ENCODE measurements at regions not wholly inside any gene's neighbourhood (a gene's known extent, or its start where the extent isn't known, plus 50 kb on each side); places are given as distances from the start of the nearest gene placed in this dataset.
"Not testable (repeated sequence)": the region's sequence is repeated elsewhere in the genome, so short reads cannot be mapped to it uniquely, and the experiment has no call there.

DNA sequence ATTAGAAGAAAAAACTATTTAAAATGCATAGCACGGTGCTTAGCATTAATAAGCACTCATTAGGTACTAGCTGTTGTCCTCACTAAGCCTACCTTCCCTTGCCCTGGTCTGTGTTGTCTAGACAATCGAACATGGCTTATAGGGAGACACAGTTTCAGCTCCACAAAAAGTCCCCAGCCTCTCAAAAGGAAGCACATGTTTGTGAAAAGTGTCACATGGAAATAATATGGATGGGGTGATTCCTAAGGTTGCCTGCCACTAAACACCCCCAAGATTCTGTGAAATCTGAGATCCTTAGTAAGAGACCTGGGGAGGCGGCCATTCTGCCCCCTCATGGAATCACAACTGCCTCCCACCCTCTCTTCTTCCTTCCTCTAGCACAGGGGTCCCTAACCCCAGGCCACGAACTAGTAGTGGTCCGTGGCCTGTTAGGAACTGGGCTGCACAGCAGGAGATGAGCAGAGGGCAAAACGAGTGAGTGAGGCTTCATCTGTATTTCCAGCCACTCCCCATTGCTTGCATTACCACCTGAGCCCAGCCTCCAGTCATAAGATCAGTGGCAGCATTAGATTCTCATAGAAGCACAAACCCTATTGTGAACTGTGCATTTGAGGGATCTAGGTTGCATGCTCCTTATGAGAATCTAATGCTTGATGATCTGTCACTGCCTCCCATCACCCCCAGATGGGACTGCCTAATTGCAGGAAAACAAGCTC is 59.6 kb upstream of the NDUFV2 start:
- Histone ChIP-seq H3K9ac (ENCODE audit: low read length in 2 of 2) (no peak overlapping the region), H3K27ac (ENCODE audit: low read length) (no peak overlapping the region), H3K4me1 (ENCODE audit: control insufficient read depth, insufficient read depth, low read length) (peaks cover 3% of the 10 kb centered on the region), H3K9me3 (ENCODE audit: control insufficient read depth in 2 of 2, low read length in 2 of 2) (no peaks in the 10 kb centered on the region), H3K27me3 (ENCODE audit: control insufficient read depth in 1 of 2, insufficient read depth in 2 of 2, low read length in 2 of 2) (no peaks in the 10 kb centered on the region), H3K4me3 (ENCODE audit: low read length in 2 of 2) (no peak overlapping the region), H3K36me3 (ENCODE audit: control insufficient read depth in 2 of 2, insufficient read depth in 2 of 2, low read length in 2 of 2) (no peaks in the 10 kb centered on the region)

DNA sequence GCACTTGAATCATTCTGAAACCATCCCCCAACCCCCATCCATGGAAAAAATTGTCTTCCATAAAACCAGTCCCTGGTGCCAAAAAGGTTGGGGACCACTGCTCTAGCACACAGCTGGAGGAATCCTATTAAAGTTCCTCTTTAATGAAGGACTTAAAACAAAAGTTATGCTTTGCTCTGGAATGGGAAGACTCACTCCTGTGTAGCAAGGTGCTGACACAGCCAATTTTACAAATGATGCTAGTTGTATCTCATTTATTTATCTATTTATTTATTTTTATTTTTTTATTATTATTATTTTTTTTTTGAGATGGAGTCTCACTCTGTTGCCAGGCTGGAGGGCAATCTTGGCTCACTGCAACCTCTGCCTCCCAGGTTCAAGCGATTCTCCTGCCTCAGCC is 58.9 kb upstream of the NDUFV2 start:
- Histone ChIP-seq H3K27ac (ENCODE audit: low read length) (no peak overlapping the region), H3K4me3 (ENCODE audit: low read length in 2 of 2) (no peak overlapping the region), H3K4me1 (ENCODE audit: control insufficient read depth, insufficient read depth, low read length) (peaks cover 3% of the 10 kb centered on the region), H3K27me3 (ENCODE audit: control insufficient read depth in 1 of 2, insufficient read depth in 2 of 2, low read length in 2 of 2) (no peaks in the 10 kb centered on the region), H3K36me3 (ENCODE audit: control insufficient read depth in 2 of 2, insufficient read depth in 2 of 2, low read length in 2 of 2) (no peaks in the 10 kb centered on the region), H3K9ac (ENCODE audit: low read length in 2 of 2) (no peak overlapping the region), H3K9me3 (ENCODE audit: control insufficient read depth in 2 of 2, low read length in 2 of 2) (no peaks in the 10 kb centered on the region)

DNA sequence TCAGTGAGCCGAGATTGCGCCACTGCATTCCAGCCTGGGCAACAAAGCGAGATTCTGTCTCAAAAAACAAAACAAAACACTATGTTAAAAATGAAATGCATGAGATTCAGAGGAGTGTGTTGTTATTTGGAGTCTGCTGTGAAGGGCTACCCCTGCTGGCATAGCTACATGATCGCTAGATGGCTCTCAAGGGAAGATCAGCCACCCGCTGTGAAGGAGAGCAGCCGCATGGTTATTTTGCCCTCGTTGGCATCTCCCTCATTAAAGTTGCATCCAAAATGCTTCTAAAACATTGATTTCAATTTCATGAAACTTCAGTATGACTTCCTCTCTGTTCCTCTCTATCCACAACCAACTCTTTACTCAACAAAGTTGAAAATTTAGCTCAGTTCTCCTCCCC is 54.8 kb upstream of the NDUFV2 start:
- no peak overlapping the region for H3K27ac ChIP-seq (ENCODE audit: low read length)

DNA sequence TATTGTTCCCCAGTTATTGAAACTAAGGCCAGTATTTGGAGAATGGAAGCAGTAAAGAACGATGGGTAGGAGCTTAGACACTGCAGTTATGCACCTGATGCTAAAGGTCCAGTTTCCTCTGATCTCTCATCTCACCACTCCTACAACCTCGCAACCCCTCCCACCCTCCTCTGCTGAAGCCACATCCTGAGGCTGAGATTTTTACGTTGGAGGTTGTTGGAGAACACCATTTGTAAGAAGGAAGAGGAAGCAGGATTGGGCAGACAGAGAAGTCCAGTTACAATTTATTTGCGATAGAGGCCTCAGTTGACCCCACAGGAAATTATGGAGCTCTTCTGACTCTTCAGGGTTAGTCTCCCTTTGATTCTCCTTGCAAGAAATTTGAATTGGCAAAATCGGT is 54.3 kb upstream of the NDUFV2 start:
- H3K9ac ChIP-seq (ENCODE audit: low read length in 2 of 2), result no peak overlapping the region
- no peak overlapping the region for H3K27ac ChIP-seq (ENCODE audit: low read length)
- no peaks in the 10 kb centered on the region for H3K27me3 ChIP-seq (ENCODE audit: control insufficient read depth in 1 of 2, insufficient read depth in 2 of 2, low read length in 2 of 2)
- no peak overlapping the region for H3K4me3 ChIP-seq (ENCODE audit: low read length in 2 of 2)
- H3K4me1 ChIP-seq (ENCODE audit: control insufficient read depth, insufficient read depth, low read length), result no peaks in the 10 kb centered on the region
- no peaks in the 10 kb centered on the region for H3K36me3 ChIP-seq (ENCODE audit: control insufficient read depth in 2 of 2, insufficient read depth in 2 of 2, low read length in 2 of 2)
- peaks cover 0 to 4% of the 10 kb centered on the region in 2 donors for H3K9me3 ChIP-seq (ENCODE audit: control insufficient read depth in 2 of 2, low read length in 2 of 2)

More for the DNA sequence above, 54.8 kb upstream of the NDUFV2 start:
- Histone ChIP-seq H3K36me3 (ENCODE audit: control insufficient read depth in 2 of 2, insufficient read depth in 2 of 2, low read length in 2 of 2) (no peaks in the 10 kb centered on the region), H3K4me1 (ENCODE audit: control insufficient read depth, insufficient read depth, low read length) (no peaks in the 10 kb centered on the region), H3K4me3 (ENCODE audit: low read length in 2 of 2) (no peak overlapping the region), H3K9me3 (ENCODE audit: control insufficient read depth in 2 of 2, low read length in 2 of 2) (peaks cover 0 to under 1% of the 10 kb centered on the region in 2 donors), H3K27me3 (ENCODE audit: control insufficient read depth in 1 of 2, insufficient read depth in 2 of 2, low read length in 2 of 2) (no peaks in the 10 kb centered on the region), H3K9ac (ENCODE audit: low read length in 2 of 2) (no peak overlapping the region)

DNA sequence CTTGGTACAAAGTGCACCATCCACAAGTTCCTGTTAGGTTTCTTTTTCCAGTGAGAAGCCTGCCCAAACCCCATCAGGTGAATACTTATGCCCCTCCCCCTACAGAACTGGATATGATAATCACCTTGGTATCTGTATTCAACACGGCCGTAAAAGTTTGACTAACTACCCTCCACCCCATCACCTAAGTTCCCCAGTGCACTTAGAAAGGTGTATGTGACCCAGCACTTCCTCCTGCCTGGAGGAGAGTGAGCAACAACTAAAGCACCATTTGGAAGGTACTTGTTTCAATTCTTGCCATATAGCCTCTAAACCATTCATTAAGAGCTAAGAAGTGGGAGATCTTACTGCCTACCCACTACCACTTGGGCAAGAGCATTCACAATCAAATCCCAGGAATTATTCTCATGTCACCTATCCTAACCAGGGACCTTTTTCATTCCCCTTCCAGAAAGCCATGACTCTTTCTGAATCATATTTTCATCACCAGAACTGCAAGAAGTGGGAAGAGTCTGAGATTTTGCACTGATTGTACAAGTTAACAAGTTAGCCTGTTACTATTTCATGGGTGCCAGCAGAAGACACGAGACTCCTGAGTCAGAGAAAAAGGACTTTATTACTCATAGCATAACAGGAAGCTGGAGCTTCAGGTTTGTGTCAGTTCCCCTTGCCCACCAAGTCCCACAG is 53.5 kb upstream of the NDUFV2 start:
- Histone ChIP-seq H3K27ac (ENCODE audit: low read length) (no peak overlapping the region), H3K9me3 (ENCODE audit: control insufficient read depth in 2 of 2, low read length in 2 of 2) (peaks cover 0 to 4% of the 10 kb centered on the region in 2 donors), H3K27me3 (ENCODE audit: control insufficient read depth in 1 of 2, insufficient read depth in 2 of 2, low read length in 2 of 2) (no peaks in the 10 kb centered on the region)

DNA sequence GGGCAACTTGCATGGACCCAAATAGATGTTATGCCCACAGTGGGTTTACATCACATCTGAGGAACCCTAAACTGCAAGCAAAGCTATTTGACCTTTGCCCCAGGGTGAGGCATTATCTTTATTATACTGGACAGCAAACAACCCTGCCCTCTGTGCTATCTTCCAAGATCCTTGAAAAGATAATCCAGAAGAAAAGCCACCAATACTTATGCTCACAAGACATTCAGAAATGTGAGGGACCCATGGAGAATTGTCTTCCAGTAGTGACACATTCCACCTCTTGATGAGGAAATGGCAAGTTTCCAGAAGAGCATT is 53.0 kb upstream of the NDUFV2 start:
- no peaks in the 10 kb centered on the region for H3K4me1 ChIP-seq (ENCODE audit: control insufficient read depth, insufficient read depth, low read length)
- H3K27me3 ChIP-seq (ENCODE audit: control insufficient read depth in 1 of 2, insufficient read depth in 2 of 2, low read length in 2 of 2), result no peaks in the 10 kb centered on the region
- peaks cover 0 to 4% of the 10 kb centered on the region in 2 donors for H3K9me3 ChIP-seq (ENCODE audit: control insufficient read depth in 2 of 2, low read length in 2 of 2)
- no peak overlapping the region for H3K27ac ChIP-seq (ENCODE audit: low read length)
- H3K9ac ChIP-seq (ENCODE audit: low read length in 2 of 2), result no peak overlapping the region
- H3K4me3 ChIP-seq (ENCODE audit: low read length in 2 of 2), result no peak overlapping the region
- no peaks in the 10 kb centered on the region for H3K36me3 ChIP-seq (ENCODE audit: control insufficient read depth in 2 of 2, insufficient read depth in 2 of 2, low read length in 2 of 2)

More for the DNA sequence above, 53.5 kb upstream of the NDUFV2 start:
- Histone ChIP-seq H3K4me1 (ENCODE audit: control insufficient read depth, insufficient read depth, low read length) (no peaks in the 10 kb centered on the region), H3K36me3 (ENCODE audit: control insufficient read depth in 2 of 2, insufficient read depth in 2 of 2, low read length in 2 of 2) (no peaks in the 10 kb centered on the region), H3K9ac (ENCODE audit: low read length in 2 of 2) (no peak overlapping the region), H3K4me3 (ENCODE audit: low read length in 2 of 2) (no peak overlapping the region)

DNA sequence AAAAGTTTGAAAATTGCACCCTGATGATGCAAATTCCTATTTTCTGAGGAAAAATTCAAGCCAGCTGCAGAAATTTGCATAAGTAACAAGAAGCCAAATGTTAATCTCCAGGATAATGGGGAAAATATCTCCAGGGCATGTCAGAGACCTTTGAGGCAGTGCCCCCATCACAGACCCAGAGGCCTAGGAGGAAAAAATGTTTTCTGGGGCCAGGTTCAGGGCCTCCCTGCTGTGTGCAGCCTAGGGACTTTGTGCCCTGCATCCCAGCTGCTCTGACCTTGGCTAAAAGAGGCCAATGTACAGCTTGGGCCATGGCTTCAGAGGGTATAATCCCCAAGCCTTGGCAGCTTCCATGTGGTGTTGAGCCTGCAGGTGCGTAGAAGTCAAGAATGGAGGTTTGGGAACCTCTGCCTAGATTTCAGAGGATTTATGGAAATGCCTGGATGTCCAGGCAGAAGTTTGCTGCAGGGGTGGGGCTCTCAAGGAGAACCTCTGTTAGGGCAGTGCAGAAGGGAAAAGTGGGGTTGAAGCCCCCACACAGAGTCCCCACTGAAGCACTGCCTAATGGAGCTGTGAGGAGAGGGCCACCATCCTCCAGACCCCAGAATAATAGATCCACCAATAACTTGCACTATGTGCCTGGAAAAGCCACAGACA is 51.7 kb upstream of the NDUFV2 start:
- not testable (repeated sequence) for H3K27me3 ChIP-seq (ENCODE audit: control insufficient read depth in 1 of 2, insufficient read depth in 2 of 2, low read length in 2 of 2); H3K36me3 ChIP-seq (ENCODE audit: control insufficient read depth in 2 of 2, insufficient read depth in 2 of 2, low read length in 2 of 2); H3K9me3 ChIP-seq (ENCODE audit: control insufficient read depth in 2 of 2, low read length in 2 of 2); H3K4me3 ChIP-seq (ENCODE audit: low read length in 2 of 2); H3K9ac ChIP-seq (ENCODE audit: low read length in 2 of 2); H3K27ac ChIP-seq (ENCODE audit: low read length); H3K4me1 ChIP-seq (ENCODE audit: control insufficient read depth, insufficient read depth, low read length)
